Dedifferentiated amniotic fluid mesenchymal stem cell (primary cell): ENCODE measurements at regions not wholly inside any gene's neighbourhood (a gene's known extent, or its start where the extent isn't known, plus 50 kb on each side); places are given as distances from the start of the nearest gene placed in this dataset.

Source experiments
- DNase-seq: peaks from one replicate; pipeline ENCODE4 v3.0.0-alpha.2; 2016; ENCODE audit errors: extremely low spot score

- no peak for DNase-seq
Measured at GRCh38 chr1:193741228-193741627, 554.8 kb upstream of the B3GALT2 start.

GRCh38 chr1:193740762-193741161, 554.3 kb upstream of the B3GALT2 start:
- no peak for DNase-seq

- no peak for DNase-seq
Measured at GRCh38 chr1:193736507-193736906, 550.1 kb upstream of the B3GALT2 start.

- no peak for DNase-seq
Measured at GRCh38 chr1:193733674-193734073, 547.3 kb upstream of the B3GALT2 start.

GRCh38 chr1:193730017-193730416, 543.6 kb upstream of the B3GALT2 start:
- no peak for DNase-seq

- no peak for DNase-seq
Measured at GRCh38 chr1:193729429-193729828, 543.0 kb upstream of the B3GALT2 start.

GRCh38 chr1:193727850-193728249, 541.4 kb upstream of the B3GALT2 start:
- DNase-seq: no peak

- no peak for DNase-seq
Measured at GRCh38 chr1:193726722-193727121, 540.3 kb upstream of the B3GALT2 start.

GRCh38 chr1:193712392-193712791, 526.0 kb upstream of the B3GALT2 start:
- DNase-seq: no peak

GRCh38 chr1:193709607-193710006, 523.2 kb upstream of the B3GALT2 start:
- no peak for DNase-seq

GRCh38 chr1:193707271-193708021, 521.0 kb upstream of the B3GALT2 start:
- peak; percentile 62 for DNase-seq

GRCh38 chr1:193706766-193707165, 520.4 kb upstream of the B3GALT2 start:
- no peak for DNase-seq

- no peak for DNase-seq
Measured at GRCh38 chr1:193705554-193705981, 519.2 kb upstream of the B3GALT2 start.

- no peak for DNase-seq
Measured at GRCh38 chr1:193703655-193704054, 517.2 kb upstream of the B3GALT2 start.

- no peak for DNase-seq
Measured at GRCh38 chr1:193703121-193703520, 516.7 kb upstream of the B3GALT2 start.

- DNase-seq: no peak
Measured at GRCh38 chr1:193701759-193702158, 515.3 kb upstream of the B3GALT2 start.

GRCh38 chr1:193700710-193701355, 514.4 kb upstream of the B3GALT2 start:
- peak; percentile 18 for DNase-seq

GRCh38 chr1:193699261-193699660, 512.8 kb upstream of the B3GALT2 start:
- DNase-seq: no peak

GRCh38 chr1:193697776-193698175, 511.4 kb upstream of the B3GALT2 start:
- no peak for DNase-seq

- DNase-seq: no peak
Measured at GRCh38 chr1:193697115-193697762, 510.8 kb upstream of the B3GALT2 start.

- DNase-seq: no peak
Measured at GRCh38 chr1:193694741-193695140, 508.3 kb upstream of the B3GALT2 start.

- DNase-seq: no peak
Measured at GRCh38 chr1:193685986-193686385, 499.6 kb upstream of the B3GALT2 start.

GRCh38 chr1:193681422-193681821, 495.0 kb upstream of the B3GALT2 start:
- DNase-seq: no peak
